ENCODE measurements at regions not wholly inside any gene's neighbourhood (a gene's known extent, or its start where the extent isn't known, plus 50 kb on each side); places are given as distances from the start of the nearest gene placed in this dataset.
"Not testable (repeated sequence)": the region's sequence is repeated elsewhere in the genome, so short reads cannot be mapped to it uniquely, and the experiment has no call there.

DNA sequence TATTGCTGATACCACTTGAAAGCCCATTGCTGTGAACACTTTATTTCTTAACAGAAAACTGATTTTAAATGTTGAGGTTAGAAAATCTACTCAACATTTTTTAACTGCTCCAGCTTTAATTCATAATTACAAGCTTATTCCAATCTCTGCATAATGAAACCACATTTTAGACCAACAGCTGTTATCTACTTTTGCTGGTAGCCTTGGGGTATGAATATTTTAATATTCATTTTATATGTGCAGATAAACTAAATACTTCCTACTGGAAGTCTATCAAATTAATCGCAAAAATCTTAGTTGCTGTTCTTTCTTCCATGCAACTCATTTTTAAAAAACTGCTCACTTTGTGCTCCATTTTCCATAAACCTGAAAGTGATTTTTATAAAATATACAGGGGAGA lies 189.3 kb upstream of the SLC35B3 start:
- no peak for DNase-seq (ENCODE audit: low read depth, low spot score)

GRCh38 chr6:8623441-8623840 lies 188.1 kb upstream of the SLC35B3 start:
- DNase-seq (ENCODE audit: low read depth, low spot score): no peak

- no peak for DNase-seq (ENCODE audit: low read depth, low spot score)
Observed at GRCh38 chr6:8619853-8620252, 184.5 kb upstream of the SLC35B3 start.

- DNase-seq (ENCODE audit: low read depth, low spot score): not testable (repeated sequence)
Observed at GRCh38 chr6:8619408-8619807, 184.1 kb upstream of the SLC35B3 start.

DNA sequence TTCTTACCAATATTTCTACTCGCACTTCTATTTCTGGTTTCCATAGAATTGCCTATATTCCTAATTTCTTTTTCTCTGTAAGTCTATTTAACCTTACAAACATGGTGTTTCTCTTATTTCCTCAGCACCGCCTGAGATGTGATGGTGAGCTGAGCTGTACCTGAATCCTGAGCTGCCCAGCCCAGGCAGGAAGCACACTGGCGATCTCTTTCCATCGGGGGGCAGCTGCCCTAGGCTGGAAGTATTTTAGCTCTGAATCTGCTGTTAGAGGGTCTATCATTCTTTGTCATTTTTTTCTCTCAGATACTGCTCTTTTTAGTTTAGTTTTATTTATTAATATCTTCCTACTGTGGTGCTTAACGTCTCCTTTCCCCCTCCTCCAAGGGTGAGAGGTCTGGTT lies 173.4 kb upstream of the SLC35B3 start:
- no peak for DNase-seq (ENCODE audit: low read depth, low spot score)

GRCh38 chr6:8589941-8590729 lies 154.8 kb upstream of the SLC35B3 start:
- DNase-seq (ENCODE audit: low read depth, low spot score): peak; percentile 19

GRCh38 chr6:8588176-8588575 lies 152.8 kb upstream of the SLC35B3 start:
- DNase-seq (ENCODE audit: low read depth, low spot score): no peak

DNA sequence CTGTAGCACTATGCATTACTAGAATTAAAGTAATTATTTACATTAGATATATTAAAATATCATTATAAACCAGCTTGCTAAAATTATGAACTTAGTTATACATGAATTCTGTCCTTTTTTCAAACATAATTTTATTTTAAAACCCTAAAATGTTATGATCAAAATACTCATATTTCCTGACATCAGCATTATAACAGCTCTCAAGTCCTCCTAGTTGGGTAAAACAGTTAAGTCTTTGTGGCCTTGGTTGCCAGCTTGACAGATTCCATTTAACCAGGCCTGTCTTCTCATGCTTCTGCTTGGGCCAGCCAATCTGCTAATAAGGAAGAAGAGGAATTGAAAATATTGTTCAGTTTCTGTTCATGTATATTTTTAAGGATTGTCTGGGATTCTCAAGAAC lies 147.9 kb upstream of the SLC35B3 start:
- no peak for DNase-seq (ENCODE audit: low read depth, low spot score)

DNA sequence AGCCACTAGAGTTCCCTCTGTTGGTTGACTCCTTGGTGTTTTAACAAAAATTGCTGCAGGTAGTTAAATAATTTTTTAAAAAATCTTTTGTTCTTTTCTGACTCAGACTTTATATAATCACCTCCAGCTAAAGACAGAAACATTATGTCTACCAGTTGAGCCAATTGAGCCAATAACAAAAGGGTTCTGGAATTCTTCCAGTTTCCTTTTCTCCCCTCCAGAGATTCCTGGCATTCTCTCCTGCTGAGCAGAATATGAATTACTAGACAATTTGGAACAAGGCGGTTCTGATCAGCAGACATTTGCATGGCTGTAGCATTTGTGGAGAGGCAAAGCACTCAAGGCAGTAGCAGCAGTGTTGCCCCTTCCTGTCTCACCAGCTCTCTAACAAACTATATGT lies 144.0 kb upstream of the SLC35B3 start:
- peak; percentile 70 for DNase-seq (ENCODE audit: low read depth, low spot score)

GRCh38 chr6:8578006-8578405 lies 142.7 kb upstream of the SLC35B3 start:
- DNase-seq (ENCODE audit: low read depth, low spot score): no peak

DNA sequence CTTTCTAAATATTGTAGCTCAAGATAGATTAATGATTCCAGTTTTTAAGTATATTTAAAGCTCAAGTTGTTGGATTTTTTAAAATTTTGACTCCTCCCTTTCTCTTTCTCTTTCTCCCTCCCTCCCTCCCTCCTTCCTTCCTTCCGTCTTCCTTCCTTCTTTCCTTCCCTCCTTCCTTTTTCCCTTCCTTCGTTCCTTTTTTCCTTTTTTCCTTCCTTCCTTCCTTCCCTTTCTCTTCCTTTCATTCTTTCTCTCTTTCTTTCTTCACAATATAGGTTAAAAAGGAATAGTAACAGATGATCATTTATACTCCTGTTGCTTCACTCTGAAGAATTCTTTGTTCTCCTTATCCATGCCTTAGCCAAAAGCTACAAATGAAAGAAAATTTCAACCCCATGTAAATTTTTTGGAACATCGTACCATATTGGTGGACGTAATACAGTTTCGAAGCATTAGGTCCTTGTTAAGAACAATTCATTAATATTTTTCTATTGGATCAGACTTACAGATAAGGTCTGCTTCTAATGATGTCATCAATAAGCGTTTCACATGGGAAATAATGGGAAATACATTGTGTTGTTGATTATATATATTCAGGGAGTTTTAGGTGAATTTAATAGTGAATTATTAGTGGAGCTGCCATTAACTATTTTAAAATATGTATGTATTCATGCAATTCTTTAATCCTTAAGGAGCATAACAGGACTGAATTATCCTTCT lies 139.6 kb upstream of the SLC35B3 start:
- DNase-seq (ENCODE audit: low read depth, low spot score): no peak

GRCh38 chr6:8574311-8574710 lies 139.0 kb upstream of the SLC35B3 start:
- no peak for DNase-seq (ENCODE audit: low read depth, low spot score)

DNA sequence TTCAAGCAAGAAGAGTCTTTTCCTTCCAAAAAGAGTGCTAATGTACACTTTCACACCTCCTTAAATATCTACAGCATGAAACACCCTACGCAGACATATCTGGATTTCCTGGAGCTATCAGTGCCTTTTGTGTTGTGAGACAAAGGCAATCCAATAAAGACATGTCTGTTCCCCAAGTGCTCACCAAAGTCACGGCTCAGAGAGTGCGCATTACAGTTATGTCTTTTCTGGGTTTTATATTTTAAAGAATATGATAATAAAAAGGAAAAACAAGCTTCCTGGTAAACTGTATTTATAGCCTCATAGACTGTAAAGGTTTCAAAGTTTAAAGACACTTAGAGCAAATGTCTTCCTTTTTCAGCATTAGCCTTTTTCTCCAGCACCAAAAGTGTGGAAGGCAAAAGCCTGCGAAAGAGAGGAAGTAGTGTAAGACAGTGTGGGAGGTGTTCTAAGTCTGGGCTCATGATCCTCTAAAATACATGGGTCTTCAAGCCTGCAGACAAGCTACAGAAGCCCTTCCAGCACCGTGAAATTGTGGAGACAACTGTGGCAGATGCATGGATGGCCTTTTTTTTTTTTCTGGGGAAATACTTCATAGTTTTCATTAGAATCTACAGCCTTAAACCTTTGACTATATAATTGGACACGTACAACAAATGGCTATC lies 135.0 kb upstream of the SLC35B3 start:
- DNase-seq (ENCODE audit: low read depth, low spot score): no peak

DNA sequence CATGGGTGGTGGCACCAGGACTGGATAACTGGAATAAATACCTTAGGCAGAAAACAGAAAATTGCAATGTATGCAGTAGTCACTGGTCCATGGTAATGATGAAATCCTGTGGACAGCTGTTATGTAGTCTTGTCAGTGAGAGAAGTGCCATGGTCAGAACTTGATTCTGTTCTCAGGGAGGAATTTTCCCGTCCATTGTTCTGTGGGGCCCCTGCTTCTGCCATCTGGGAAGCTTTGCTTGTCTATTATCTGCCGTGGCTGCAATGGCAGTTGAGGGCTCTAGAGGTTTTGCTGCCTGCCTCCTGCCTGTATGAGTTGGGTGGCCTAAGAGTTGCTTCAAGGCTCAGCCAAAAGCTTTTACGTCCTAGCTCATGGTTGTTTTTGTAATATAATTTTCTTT lies 126.8 kb upstream of the SLC35B3 start:
- no peak for DNase-seq (ENCODE audit: low read depth, low spot score)

GRCh38 chr6:8558953-8559352 lies 123.6 kb upstream of the SLC35B3 start:
- DNase-seq (ENCODE audit: low read depth, low spot score): no peak

DNA sequence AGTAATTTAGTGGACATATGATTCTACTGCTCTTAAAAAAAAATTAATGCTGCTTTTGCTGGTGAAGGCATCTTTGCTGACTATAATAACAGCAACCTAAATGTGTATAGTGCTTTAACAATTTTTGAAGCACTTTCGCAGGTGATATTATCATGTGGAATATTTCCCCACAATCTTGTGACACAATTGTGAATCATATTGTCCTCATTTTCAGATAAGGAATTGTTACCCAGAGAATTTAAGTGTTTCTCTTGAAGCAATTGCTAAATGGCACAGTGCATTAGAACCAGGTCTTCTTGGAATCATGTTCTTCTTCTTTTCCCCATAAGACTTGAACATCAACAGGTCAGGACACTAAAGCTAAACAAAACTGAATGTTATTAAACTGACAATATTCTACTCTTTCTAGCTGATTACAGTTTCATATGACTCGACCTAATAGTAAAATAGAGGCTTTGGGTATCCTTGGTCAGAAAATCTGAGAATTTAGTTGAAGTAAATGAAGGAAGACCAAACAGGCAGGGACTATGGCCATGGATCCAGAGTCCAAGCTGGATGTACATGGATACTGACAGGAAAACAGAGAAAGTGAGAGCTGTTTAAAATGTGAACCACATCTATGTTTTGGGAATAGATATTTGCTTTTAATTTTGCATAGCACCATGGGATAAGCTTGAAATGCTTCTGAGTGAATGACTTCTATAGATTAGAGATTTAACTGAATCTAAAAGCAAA lies 121.8 kb upstream of the SLC35B3 start:
- DNase-seq (ENCODE audit: low read depth, low spot score): no peak

DNA sequence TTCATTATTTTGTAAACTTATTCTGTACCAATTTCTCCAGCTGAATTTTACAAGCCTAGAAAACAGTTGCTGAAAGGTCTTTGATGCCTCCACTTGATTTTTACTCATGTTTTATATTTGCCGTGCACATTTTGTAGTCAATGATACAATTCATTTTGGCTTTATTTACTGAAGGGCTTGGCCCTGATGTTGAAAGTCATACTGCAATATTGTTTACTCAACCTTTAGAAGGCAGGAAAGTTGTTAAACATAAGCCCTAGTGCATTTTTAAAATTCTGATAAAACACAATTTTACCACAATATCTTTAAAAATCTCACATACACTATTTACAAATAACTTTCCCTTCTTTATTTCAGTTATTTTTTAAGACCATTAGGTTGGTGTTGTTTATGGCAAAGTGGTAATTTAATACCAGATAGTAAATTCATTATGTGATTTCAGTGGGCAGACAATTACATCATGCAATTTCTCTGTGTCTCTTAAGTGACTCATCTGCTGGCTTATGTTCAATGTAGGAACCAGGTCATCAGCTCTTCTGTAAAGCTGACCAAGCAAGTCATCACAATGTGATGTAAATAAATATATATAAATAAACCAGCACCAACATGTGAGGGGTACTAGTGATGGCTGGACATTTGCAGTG lies 121.1 kb upstream of the SLC35B3 start:
- peak; percentile 15 for DNase-seq (ENCODE audit: low read depth, low spot score)

DNA sequence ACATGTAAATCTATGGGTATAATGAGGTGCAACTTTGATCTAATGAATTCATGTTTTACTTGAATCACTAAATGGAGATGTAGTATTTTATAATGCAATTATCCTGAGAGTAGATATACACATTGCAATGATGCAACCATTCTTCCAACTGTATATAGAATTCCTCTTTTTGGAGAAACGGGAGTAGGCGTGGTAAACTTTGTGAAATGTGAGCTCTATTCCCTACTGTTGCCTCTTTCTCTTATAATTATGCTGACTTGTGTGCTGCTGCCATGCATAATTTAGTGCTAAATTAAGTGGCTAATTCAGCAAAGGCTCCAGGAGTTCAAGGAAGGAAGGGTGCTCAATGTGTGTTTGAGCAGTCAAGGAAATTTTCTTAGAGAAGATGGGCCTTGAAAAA lies 116.6 kb upstream of the SLC35B3 start:
- no peak for DNase-seq (ENCODE audit: low read depth, low spot score)

- DNase-seq (ENCODE audit: low read depth, low spot score): no peak
Observed at GRCh38 chr6:8551386-8551785, 116.0 kb upstream of the SLC35B3 start.

GRCh38 chr6:8549074-8549790 lies 113.9 kb upstream of the SLC35B3 start:
- DNase-seq (ENCODE audit: low read depth, low spot score): no peak

- DNase-seq (ENCODE audit: low read depth, low spot score): no peak
Observed at GRCh38 chr6:8546496-8546895, 111.2 kb upstream of the SLC35B3 start.

Data from astrocyte of the hippocampus (primary cell).